Osteocyte (in vitro differentiated cells): ENCODE measurements at regions not wholly inside any gene's neighbourhood (a gene's known extent, or its start where the extent isn't known, plus 50 kb on each side); places are given as distances from the start of the nearest gene placed in this dataset.

Experiments used
- DNase-seq: peaks from one replicate; pipeline ENCODE4 v3.0.0; 2021; ENCODE audit warnings: mixed read lengths; ENCODE audit not compliant: unreplicated experiment; ENCODE audit errors: extremely low spot score
- H3K27ac Mint-ChIP-seq: one replicate; pipeline ENCODE4 v1.8.0; 2021; ENCODE audit warnings: mild to moderate bottlenecking, mixed read lengths; ENCODE audit not compliant: unreplicated experiment
- H3K27me3 Mint-ChIP-seq: one replicate; pipeline ENCODE4 v1.8.0; 2021; ENCODE audit warnings: mixed read lengths; ENCODE audit not compliant: unreplicated experiment
- H3K36me3 Mint-ChIP-seq: one replicate; pipeline ENCODE4 v1.8.0; 2021; ENCODE audit warnings: mixed read lengths; ENCODE audit not compliant: unreplicated experiment
- H3K4me1 Mint-ChIP-seq: one replicate; pipeline ENCODE4 v1.8.0; 2021; ENCODE audit warnings: mixed read lengths; ENCODE audit not compliant: unreplicated experiment
- H3K4me3 Mint-ChIP-seq: one replicate; pipeline ENCODE4 v1.8.0; 2021; ENCODE audit warnings: mild to moderate bottlenecking, moderate library complexity, mixed read lengths; ENCODE audit not compliant: unreplicated experiment
- H3K9me3 Mint-ChIP-seq: one replicate; pipeline ENCODE4 v1.8.0; 2021; ENCODE audit warnings: mixed read lengths; ENCODE audit not compliant: unreplicated experiment
- CTCF ChIP-seq: fragments of 200-600 bp; sonication (generic); IDR thresholded peaks from 2 replicates; pipeline ENCODE4 v1.5.0; 2021; ENCODE audit warnings: antibody characterized with exemption, mild to moderate bottlenecking, moderate library complexity

- DNase-seq = no peak
- no peak for TF ChIP-seq CTCF
- no peak overlapping the region for H3K4me3 Mint-ChIP-seq
- no peaks in the 10 kb centered on the region for H3K36me3 Mint-ChIP-seq
- peaks cover 4% of the 10 kb centered on the region for H3K9me3 Mint-ChIP-seq
- H3K27me3 Mint-ChIP-seq = no peaks in the 10 kb centered on the region
- H3K27ac Mint-ChIP-seq = no peak overlapping the region
- peaks cover 24% of the 10 kb centered on the region for H3K4me1 Mint-ChIP-seq
Measured at GRCh38 chr12:93978553-93978952, 169.8 kb upstream of the PLXNC1 start.

- H3K9me3 Mint-ChIP-seq = peaks cover 4% of the 10 kb centered on the region
- no peak overlapping the region for H3K4me3 Mint-ChIP-seq
- no peak for DNase-seq
- peak; percentile 43 for TF ChIP-seq CTCF
- H3K27me3 Mint-ChIP-seq = no peaks in the 10 kb centered on the region
- H3K36me3 Mint-ChIP-seq = no peaks in the 10 kb centered on the region
- H3K27ac Mint-ChIP-seq = no peak overlapping the region
- H3K4me1 Mint-ChIP-seq = peaks cover 26% of the 10 kb centered on the region
Measured at GRCh38 chr12:93979189-93979588, 169.2 kb upstream of the PLXNC1 start.

GRCh38 chr12:93980711-93981110 lies 167.7 kb upstream of the PLXNC1 start:
- Mint-ChIP-seq H3K27ac (no peak overlapping the region), H3K9me3 (peaks cover 4% of the 10 kb centered on the region), H3K27me3 (no peaks in the 10 kb centered on the region), H3K36me3 (no peaks in the 10 kb centered on the region), H3K4me1 (peaks cover 26% of the 10 kb centered on the region), H3K4me3 (no peak overlapping the region)
- no peak for DNase-seq
- TF ChIP-seq CTCF = no peak

- H3K36me3 Mint-ChIP-seq = no peaks in the 10 kb centered on the region
- no peak overlapping the region for H3K4me3 Mint-ChIP-seq
- H3K9me3 Mint-ChIP-seq = peaks cover 4% of the 10 kb centered on the region
- H3K27ac Mint-ChIP-seq = no peak overlapping the region
- H3K4me1 Mint-ChIP-seq = peaks cover 26% of the 10 kb centered on the region
- H3K27me3 Mint-ChIP-seq = no peaks in the 10 kb centered on the region
- no peak for TF ChIP-seq CTCF
- no peak for DNase-seq
Measured at GRCh38 chr12:93981411-93981810, 167.0 kb upstream of the PLXNC1 start.

- no peak for DNase-seq
- peaks cover 23% of the 10 kb centered on the region for H3K4me1 Mint-ChIP-seq
- H3K27ac Mint-ChIP-seq = peak overlapping the region; percentile 72
- H3K27me3 Mint-ChIP-seq = no peaks in the 10 kb centered on the region
- H3K36me3 Mint-ChIP-seq = no peaks in the 10 kb centered on the region
- no peaks in the 10 kb centered on the region for H3K9me3 Mint-ChIP-seq
- no peak for TF ChIP-seq CTCF
- H3K4me3 Mint-ChIP-seq = no peak overlapping the region
Measured at GRCh38 chr12:93982771-93983315, 165.5 kb upstream of the PLXNC1 start.
